HG03469 (cell line): ENCODE measurements at regions not wholly inside any gene's neighbourhood (a gene's known extent, or its start where the extent isn't known, plus 50 kb on each side); places are given as distances from the start of the nearest gene placed in this dataset.
"Not testable (repeated sequence)": the region's sequence is repeated elsewhere in the genome, so short reads cannot be mapped to it uniquely, and the experiment has no call there.

Experiments used
- ATAC-seq: cut with Tn5 transposase; IDR thresholded peaks from one replicate; pipeline ENCODE4 v1.9.1; 2021; ENCODE audit warnings: mild to moderate bottlenecking, moderate library complexity, moderate number of reproducible peaks; ENCODE audit not compliant: unreplicated experiment

DNA sequence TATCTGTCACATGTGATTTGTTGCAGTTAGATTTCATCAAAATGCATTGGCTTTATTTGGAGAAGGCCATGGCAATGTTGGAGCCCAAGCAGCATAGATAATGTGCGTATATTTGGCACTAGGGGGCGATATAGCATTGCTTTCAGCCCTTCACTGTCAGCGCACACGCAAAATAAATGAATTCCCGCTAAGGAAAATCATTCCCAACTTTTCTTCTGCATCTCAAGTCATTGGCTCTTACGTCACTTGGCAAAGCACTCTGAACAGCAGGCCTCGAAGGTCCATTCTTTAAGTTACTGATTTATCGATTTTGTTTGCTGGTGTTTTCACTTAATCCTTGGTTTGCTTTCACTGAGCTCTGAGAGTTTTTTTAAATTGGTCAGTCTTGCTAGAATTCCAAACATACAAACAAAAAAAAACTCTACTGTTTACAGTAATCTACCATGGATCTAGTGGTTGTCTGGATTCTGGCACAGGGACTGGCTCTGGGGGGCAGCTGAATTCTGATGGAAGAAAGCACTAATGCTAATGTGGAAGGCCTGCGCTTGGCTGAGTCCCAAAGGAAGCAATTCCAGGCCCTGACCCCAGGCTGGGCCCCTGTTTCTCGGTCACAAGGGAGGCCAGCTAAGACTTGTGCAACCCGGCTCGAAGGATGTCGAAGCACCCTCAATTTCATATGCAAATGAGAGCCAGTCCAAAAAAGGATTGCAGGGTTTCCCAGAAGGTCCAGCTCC, 97.7 kb upstream of the IPO5 start:
- ATAC-seq: no peak

DNA sequence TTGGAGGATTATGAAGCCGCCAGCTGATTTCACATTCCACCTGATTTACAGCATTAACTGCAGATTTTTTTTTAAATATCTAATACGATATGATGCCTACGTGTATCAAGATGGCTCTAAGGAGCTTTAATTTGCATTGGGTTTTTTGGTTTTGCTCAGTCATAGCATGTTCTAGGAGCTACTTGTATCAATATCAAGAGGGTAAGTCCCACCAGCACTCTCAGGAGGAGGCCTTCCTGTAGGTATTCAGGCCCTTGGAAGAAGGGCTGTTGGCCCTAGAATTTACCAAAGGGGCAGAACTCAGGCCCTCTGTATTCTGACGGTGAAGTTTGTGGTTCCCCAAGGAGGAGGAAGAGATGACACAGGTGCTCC, 97.2 kb upstream of the IPO5 start:
- no peak for ATAC-seq

DNA sequence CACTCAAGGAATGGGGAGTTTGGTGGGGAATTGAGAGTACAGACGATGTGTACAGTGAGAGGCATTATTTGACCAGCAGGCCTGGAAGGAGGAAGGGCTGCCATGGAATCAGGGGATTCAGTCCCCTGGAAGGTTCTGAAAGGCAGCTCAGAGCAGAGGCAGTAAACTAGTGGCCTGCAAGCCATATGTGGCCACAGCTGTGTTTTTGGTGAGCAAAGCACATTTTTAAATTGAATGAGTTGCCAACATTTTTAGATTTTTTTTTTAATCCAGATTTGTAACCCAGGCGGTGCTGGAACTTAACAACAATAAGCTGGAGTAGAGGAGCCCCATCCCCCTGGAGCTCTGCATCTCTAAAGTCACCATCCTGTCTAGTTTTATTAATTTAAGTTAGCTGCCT, 95.3 kb upstream of the IPO5 start:
- ATAC-seq: no peak

DNA sequence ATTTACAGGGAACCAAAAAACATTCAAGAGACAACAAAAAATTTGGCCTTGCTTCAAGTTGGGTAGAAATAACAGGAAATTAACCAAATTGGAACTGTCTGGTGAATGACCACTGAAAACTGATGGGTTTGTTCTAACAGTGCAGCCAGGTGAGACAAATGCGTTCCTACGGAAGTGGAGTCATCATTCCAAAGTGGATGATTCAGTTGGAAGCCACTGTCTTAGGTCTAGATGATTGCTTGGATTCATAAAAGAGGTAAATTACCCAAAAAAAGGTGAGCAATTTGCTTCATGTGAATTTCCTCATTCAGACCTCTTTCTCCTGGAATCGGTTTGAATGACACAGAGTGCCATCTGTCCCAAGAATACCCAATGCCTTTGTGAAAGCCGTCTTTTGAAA, 87.1 kb upstream of the IPO5 start:
- no peak for ATAC-seq

DNA sequence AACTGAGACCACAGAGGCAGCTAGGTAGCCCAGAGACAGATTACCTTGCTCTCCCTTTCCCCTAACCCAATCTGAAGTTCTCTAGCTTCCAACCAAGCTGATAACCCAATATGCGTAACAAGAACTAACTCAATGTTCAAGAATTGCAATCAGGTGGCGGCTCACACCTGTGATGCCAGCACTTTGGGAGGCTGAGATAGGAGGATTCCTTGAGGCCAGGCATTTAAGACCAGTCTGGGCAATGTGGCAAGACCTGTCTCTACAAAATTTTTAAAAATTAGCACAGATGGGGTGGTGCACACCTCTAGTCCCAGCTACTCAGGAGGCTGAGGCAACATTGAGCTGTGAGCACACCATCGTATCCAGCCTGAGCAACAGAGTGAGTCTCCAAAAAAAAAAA, 86.7 kb upstream of the IPO5 start:
- ATAC-seq: no peak

DNA sequence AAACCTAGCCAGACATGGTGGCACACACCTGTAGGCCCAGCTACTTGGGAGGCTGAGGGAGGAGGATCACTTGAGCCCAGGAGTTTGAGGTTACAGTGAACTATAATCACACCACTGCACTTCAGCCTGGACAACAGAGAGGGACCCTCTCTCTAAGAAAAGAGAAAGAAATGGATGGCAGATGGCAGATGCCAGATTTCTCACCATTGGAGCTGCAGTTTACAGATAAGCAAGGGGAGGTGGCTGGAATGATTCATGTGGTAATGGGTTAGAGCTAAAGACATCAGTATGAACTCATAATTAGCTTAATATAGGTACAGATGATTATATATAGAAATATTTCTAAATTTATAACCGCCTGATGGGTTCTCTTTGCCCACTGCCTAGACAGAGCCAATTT, 80.1 kb upstream of the IPO5 start:
- ATAC-seq: no peak

DNA sequence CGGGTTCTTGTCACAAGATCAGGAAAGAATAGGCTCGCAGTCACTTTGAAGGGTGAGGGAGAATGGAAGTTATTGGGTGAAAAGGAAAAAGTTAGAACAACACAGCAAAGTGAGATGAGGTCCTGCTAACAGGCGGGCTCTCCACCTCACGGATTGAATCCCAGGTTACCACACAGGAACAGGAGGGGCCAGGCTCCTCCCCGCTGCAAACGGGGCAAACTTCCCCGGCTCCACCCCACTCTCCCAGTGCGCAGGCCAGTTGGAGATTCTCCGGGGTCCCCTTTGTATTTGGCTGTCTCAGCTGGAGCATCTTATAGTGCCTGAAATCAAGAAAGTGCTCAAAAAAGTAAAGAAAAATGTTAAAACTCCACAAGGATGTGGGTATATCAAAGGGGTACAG, 78.3 kb upstream of the IPO5 start:
- no peak for ATAC-seq

DNA sequence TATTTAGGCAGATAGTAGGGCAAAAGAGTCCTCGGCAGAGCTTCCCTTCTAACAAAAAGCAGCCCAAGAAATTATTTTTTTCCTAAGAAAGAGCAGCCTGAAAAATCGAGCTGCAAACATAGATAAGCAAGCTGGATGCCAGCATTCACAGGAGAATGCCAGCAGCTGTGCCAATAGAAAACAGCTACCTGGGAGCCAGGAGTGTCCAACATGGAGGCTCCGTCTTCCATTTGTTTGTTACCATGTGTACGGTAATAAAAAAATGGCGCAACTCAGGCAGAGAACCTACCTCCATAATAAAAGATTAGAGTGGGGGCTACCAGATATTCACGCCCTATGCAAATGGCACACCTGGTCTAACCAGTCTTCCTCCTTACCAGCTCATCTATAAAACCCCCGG, 77.6 kb upstream of the IPO5 start:
- ATAC-seq: no peak

DNA sequence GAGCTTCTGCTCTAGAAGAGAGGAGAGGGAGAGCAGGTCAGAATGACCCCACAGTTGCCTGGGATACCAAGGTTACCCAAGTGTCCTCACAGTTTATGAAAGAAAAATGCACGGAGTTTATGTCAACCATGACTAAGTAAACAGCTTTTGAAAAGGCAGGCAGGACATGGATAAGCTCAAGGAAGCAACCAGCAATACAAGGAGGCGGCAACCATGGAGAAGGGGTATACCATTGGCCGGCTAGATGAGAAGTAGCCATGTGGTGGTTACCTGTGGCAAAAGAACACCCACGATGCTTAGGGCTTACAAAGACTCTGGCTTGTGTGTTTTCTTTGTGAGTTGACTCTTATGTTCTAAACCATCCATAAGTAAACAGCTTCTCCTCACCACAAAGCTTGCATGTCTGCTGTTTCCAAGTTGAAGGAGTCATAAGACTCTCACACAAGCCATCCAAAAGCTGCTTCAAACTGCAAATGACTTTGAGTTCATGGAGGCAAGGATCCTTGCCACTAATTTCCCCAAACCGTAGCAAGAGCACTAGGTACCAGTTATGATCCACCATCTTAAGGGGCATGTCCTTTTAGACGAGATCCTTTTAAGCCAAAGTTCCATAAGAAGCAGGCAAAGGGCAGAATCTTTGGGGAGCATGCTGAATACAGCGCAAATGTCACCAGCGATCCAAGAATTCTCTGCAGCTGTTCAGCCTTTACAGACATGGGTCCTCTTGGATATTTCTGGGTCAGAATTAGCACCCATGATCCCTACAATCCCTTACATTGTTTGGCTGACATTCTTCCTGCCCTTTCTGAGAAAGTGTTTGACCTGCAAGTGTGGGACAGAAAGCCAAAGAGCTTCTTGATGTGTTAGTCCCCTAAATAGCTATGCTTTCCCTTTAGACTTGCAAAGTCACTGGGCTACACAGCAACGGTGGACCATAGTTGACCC, 74.8 kb upstream of the IPO5 start:
- ATAC-seq: no peak

DNA sequence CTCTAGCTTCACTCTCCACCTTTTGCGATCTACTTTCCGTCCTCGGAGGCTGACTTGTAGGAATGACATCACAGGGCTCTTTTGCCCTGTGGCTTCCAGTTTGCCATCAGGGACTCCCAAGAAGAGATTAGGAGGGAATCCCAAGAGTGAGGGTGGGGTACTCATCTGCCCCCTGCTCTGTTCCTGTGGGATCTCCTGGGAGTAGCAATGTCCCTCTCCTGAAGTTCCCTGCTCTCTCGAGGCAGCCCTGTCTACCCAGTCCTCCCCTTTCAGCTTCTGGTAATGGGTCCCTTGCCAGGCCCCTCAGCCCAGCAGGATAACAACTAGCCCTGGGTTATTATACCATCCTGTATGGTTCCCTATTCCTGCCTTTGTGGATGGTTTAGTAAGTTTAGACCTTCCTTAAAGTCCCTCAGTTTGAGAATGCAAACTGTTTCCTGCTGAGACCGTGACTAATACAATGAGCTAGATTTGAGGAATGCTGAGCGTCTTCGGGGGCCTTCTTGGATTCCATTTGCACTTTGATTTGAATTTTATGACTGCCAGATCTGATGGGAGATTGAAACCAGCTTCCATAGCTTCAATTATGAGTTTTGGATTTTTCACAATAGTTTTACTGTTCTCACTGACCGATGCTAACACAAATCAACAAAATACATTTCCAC, 73.7 kb upstream of the IPO5 start:
- ATAC-seq: no peak

DNA sequence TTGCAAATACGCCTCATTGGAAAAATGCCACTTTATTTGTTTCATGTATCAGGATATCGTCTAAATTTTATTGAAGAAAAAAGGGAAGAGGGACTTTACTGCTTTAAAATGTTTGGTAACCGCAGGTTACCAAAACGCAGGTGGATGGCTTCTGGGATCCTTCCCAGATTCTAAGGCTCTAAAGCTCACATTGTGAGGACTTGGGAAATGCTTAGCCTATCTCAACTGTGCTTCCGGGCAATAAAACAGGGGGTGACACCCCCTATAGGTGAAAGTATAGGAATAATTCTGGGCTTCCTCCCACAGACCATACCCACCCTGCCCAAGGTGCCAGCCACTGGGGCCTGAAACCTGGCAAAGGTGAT, 73.2 kb upstream of the IPO5 start:
- no peak for ATAC-seq

DNA sequence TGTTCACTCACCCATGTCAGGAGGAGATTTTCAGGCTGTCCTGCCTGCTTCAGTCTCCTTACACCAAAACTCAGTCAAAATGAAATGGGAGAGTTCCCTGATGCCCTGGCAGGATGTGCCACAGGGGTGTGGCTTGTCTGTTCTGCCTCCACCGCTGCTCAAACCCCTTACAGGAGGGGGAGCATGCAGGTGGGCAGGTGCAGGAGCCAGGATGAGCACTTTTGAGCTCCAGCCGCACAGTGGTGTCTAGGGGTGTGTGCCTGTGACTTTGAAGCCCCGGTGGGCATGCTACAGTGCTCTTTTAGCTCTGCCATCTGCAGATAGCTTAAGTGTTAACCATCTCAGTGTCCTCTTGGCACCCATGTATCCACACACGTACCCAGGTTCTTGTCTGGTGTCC, 71.9 kb upstream of the IPO5 start:
- ATAC-seq: no peak

DNA sequence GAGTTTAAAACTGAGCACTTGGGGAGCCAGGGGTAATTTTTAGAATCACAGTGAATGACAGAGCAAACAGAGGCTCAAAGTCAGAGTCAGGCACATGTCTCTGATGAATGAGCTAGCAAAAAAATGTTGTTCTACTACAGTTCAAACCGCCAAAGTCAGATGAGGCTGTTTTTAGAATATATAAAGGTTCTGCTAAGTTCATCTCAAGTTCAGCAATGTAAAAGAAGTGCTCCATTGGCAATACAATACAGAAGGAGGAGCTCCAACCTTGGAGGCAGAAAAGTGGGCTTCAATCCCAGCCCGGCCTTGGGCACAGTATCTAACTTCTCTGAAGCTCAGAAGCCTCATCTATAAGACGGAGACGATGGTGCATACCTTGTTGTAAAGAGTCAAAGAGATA, 70.1 kb upstream of the IPO5 start:
- ATAC-seq: no peak

DNA sequence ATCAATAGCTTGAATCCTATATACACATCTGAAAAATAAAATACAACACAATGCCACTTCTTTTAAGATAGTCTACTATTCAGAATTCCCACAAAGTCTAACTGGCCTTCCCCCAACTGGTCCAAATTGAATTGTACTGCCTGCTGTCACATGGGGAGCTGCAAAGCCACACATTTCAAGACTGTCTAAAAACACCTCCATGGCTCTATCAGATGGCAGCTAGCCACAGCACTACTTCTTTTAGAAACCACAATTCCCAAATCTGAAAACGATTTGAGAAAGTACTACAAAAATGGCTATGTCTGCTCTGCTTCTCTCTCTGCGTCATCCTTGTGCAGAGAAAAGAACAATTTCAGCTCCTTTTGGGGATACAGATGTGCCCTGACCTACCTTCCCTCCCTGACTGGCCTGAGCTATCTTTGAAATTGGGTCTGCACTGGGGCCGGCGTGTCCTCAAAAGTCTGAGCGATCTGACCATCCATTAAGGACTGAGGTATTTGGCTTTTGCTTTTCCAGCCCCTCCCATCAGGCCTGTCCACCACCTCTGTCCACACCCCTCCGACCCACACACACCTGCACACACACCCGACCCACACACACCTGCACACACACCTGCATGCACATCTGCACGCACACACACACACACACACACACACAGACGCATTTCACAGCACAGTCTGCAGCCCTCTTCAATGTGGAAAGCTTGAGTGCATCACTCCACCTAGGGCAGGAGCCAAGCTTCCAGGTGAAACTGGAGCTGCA, 68.6 kb upstream of the IPO5 start:
- no peak for ATAC-seq

DNA sequence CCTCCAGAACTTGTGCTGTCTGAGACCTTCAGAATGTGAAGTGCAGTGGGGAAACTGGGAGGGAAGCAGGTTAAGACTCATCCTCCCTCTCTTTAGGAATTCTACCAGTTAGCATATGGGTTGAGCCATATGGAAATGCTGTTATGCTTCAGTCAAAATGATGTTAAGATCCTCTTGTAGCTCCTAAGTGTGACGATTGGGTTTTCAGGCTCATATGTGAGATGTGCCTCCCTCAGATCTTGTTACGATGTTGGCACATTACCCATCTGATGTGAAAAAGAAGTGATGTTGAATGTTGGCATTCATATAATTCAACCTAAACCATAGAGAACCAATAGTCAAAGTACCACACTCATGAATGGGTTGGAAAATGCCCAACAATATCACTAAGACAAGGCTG, 67.8 kb upstream of the IPO5 start:
- ATAC-seq: no peak

DNA sequence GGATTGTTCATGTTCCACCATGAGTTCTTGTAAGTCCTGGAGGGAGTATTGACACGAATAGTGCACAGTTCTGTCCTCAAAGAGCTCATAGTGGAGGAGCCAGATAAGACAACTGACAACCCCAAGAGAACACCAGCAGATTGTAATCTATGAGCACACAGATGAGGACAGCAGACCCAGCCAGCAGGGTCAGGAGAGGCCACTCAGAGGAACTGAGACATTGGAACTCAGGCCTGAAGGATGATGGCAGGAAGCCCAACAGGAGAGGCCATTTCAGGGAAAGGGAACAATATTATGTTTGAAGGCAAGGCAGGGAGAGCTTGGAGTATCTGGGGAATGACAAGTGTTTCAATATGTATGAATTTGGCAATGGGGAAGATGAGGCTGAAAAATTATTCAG, 63.7 kb upstream of the IPO5 start:
- no peak for ATAC-seq

DNA sequence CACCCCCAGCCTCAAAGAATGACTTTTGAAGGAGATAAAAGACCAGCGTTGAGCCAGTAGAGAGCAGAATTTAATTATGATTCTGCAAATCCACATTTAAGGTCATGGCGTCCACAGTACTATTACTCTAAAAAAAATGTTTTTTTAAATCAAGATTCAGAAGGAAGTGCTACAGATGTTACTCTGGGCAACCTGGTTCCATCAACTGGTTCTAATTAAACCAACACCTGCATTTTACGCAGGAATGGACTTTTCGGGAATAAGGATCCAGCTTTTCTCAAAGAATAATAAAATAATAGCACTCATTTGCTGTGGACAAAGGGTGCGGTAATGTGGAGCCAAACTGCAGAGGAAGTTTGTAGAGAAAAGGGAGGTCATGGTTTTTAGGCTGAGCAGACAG, 62.9 kb upstream of the IPO5 start:
- ATAC-seq: no peak

DNA sequence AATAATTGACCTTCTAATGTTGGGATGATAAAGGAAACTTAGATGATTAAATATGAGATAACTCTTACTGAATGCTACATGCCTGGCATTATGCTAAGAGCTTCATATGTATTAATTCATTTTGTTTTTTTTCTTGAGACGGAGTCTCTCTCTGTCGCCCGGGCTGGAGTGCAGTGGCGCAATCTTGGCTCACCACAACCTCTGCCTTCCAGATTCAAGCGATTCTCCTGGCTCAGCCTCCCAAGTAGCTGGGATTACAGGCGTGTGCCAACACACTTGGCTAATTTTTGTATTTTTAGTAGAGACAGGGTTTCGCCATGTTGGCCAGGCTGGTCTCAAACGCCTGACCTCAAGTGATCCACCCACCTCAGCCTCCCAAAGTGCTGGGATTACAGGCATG, 61.5 kb upstream of the IPO5 start:
- ATAC-seq: not testable (repeated sequence)

DNA sequence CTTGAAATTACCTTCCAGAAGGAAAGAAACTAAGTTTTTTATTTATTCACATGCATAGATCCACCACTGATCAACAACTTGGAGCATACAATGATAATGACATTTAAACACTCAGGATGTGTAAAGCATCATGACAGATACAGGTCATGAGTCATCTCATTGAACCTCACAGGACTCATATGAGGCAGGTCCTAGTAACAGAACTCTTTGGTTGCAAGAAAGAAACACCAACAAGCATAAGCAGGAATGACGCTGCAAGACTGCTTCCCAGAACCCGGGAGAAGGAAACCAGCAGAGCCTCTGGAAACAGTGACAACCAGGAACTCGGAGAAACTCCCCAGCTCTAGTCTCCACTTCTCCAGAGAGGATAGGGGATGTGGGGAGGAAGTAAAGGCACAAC, 60.8 kb upstream of the IPO5 start:
- ATAC-seq: no peak

DNA sequence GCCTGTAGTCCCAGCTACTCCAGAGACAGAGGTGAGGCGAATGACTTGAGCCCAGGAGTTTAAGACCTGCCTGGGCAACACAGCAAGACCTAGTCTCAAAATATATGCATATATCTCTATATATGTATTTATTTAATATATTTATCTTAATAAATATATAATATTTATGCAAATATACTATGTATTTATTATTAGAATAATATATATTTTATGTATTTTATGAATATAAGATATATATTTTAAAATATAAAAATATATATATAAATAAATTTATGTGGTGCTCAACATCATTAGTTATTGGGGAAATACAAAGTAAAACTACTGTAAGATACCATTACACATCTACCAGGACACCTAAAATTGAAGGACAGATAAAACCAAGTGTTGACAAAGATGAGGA, 58.1 kb upstream of the IPO5 start:
- no peak for ATAC-seq

DNA sequence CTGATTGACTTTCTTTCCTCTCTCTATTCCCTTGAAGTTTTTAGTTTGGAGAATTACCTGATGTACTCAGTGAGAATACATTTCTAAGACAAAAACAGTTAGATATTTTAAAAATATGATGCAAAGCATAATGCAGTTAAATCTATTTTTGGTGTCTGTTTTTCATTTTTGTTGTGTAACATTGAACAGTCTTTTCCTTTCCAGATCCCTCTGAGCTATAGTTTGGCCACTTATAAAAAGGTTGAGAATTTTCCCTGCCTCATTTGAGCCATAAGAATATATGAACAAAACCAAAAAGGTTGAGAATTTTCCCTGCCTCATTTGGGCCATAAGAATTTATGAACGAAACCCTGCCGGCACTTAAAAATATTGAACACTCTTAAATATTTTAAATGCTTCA, 57.0 kb upstream of the IPO5 start:
- ATAC-seq: no peak
